Fibroblast of pulmonary artery (primary cell): ENCODE measurements at regions not wholly inside any gene's neighbourhood (a gene's known extent, or its start where the extent isn't known, plus 50 kb on each side); places are given as distances from the start of the nearest gene placed in this dataset.
"Not testable (repeated sequence)": the region's sequence is repeated elsewhere in the genome, so short reads cannot be mapped to it uniquely, and the experiment has no call there.

Experiments
- DNase-seq: peaks from one replicate; pipeline ENCODE4 v3.0.0-alpha.2; 2010; ENCODE audit warnings: low read depth
- H3K4me3 ChIP-seq: replicated peaks from 2 replicates; pipeline ENCODE4 v1.5.1; 2011; ENCODE audit warnings: low read depth, mild to moderate bottlenecking, control low read depth, low read length, moderate library complexity
- TF ChIP-seq, protein P1 (sequence below): IDR thresholded peaks from 2 replicates; pipeline ENCODE4 v1.5.1; 2011; ENCODE audit warnings: mild to moderate bottlenecking, control low read depth, low read length, inconsistent platforms; ENCODE audit errors: missing control alignments

DNA sequence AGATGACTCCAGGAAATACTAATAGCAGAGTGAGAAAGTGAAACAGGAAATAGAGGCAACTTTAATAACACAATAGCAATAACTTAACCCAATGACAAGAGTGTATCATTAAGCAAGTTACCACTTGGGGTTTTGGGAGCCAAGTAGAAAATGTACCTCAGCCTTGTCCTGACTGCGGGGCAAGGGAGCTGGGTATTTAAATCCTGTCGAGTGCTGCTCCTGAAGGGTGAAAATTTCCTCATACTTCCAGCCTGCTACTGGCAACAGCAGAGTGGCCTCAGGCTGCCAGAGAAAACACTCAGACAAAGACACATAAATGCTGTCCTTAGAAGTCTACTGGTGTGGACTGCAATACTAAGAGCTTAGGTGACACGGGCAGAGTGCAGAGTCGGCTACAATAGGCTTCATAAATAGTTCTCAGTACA is 112.5 kb upstream of the EMB start:
- H3K4me3 ChIP-seq, result no peak overlapping the region
- no peak for DNase-seq
- TF ChIP-seq, protein P1, sequence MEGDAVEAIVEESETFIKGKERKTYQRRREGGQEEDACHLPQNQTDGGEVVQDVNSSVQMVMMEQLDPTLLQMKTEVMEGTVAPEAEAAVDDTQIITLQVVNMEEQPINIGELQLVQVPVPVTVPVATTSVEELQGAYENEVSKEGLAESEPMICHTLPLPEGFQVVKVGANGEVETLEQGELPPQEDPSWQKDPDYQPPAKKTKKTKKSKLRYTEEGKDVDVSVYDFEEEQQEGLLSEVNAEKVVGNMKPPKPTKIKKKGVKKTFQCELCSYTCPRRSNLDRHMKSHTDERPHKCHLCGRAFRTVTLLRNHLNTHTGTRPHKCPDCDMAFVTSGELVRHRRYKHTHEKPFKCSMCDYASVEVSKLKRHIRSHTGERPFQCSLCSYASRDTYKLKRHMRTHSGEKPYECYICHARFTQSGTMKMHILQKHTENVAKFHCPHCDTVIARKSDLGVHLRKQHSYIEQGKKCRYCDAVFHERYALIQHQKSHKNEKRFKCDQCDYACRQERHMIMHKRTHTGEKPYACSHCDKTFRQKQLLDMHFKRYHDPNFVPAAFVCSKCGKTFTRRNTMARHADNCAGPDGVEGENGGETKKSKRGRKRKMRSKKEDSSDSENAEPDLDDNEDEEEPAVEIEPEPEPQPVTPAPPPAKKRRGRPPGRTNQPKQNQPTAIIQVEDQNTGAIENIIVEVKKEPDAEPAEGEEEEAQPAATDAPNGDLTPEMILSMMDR, result no peak

DNA sequence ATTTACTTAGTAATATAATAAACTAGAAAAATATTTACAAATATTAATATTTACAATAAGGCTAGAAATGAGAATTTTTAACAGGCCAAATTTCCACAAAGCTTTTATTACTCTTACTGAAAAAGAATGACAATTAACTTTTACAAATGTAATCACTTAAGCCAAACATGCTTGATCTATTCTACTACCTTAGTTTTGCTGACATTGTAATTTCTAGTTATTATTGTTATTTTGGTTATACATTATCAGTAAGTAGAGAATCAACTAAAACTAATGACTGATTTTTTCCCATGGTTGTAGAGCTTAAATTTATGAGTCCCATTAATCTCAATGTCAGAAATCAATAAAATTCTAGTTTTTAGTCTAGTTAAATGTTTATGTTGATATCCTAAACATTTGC is 107.8 kb upstream of the PARP8 start:
- DNase-seq, H3K4me3 ChIP-seq: not testable (repeated sequence)

DNA sequence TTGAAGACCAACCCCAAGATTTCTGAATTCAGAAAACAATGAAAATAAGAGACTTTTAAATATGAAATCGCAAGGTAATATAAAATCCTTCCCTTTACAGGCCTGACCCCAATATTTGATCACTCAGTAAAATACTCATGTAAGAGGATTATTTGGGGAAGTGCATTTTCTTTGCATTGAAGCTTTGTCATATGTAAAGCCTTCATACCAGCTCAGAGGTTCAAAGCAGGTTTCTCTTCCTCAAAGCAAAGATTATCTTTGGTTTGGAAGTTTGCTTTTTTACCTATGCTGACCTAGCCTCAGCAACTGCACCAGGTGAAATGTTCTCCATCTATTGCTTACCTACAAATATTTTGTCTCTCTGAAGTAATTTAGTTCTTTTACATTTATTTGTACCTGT is 106.5 kb upstream of the PARP8 start:
- H3K4me3 ChIP-seq, result no peak overlapping the region
- DNase-seq, result no peak
- TF ChIP-seq, protein P1, result no peak

DNA sequence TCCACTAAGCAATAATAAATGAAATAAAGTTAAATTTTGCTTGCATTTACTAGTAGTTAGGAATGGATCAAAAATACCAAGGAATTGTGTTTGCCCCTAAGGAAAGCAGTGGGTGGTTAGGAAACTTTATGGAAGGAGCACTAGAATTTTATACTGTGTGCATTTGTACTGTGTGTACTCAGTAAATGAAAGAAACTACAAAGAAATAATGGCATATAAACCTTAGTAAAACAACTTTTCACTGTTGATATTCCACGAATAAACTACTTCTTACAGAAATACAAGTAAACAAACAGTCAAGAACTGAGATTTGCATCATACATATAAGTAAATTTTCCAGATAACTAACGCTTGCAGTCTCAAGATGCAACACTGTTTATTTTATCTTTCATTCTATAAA is 103.7 kb upstream of the PARP8 start:
- H3K4me3 ChIP-seq, result no peak overlapping the region
- TF ChIP-seq, protein P1, result no peak
- no peak for DNase-seq

DNA sequence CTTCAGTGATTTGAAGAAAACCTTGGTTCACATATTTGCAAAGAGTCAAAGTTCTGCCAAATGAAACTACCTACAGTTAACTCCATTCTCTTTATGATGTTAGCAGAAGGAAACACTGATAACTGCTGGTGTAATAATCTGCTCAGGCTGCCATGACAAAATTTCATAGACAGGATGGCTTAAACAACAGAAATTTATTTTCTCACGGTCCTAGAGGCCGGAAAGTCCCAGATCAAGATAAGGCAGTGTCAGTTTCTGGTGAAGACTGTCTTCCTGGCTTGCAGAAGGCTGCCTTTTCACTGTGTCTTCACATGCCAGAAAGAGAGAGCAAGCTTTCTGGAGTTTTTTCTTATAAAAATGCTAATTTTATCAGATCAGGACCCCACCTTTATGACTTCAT is 102.4 kb upstream of the PARP8 start:
- no peak for DNase-seq

GRCh38 chr5:50564558-50564957 is 101.9 kb upstream of the PARP8 start:
- TF ChIP-seq, protein P1, result no peak
- DNase-seq, result no peak
- no peak overlapping the region for H3K4me3 ChIP-seq

More for the DNA sequence above, 102.4 kb upstream of the PARP8 start:
- TF ChIP-seq, protein P1, result no peak
- no peak overlapping the region for H3K4me3 ChIP-seq

GRCh38 chr5:50574121-50574520 is 92.3 kb upstream of the PARP8 start:
- DNase-seq, result no peak
- TF ChIP-seq, protein P1, result no peak
- no peak overlapping the region for H3K4me3 ChIP-seq

DNA sequence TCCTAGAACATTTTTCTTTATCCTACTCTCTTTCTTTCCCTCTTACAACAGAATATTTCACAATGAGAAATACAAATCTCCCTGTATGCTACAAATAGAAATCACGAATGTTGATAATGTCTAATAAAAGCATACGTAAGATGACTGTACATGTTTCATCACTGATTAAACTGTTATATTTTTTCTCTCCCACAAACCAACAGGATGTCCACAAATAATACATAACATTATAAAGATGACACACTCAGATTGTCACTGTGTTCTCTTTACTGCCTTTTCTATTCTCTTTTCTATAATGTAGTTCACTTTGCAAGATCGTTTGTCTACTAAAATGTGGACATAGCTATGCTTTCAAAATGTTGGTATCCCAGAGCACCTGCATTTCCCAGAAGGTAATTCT is 90.7 kb upstream of the PARP8 start:
- no peak overlapping the region for H3K4me3 ChIP-seq
- TF ChIP-seq, protein P1, result no peak
- no peak for DNase-seq
